Uterus (tissue), 3 donors: ENCODE measurements at regions not wholly inside any gene's neighbourhood (a gene's known extent, or its start where the extent isn't known, plus 50 kb on each side); places are given as distances from the start of the nearest gene placed in this dataset.

ENCODE experiments used
- DNase-seq, 2 donors: peaks; one replicate each; pipeline ENCODE4 v3.0.0-alpha.2; 2019 to 2020
- H3K27ac ChIP-seq, 2 donors: fragments of 200-600 bp; sonication (generic); 1 replicate in 1 of 2; 2 replicates in 1 of 2; pipeline ENCODE4 v1.5.1; 2016 to 2018
- H3K27me3 ChIP-seq, 2 donors: fragments of 200-600 bp; sonication (generic); one replicate each; pipeline ENCODE4 v1.5.1; 2018 to 2019; ENCODE audit warnings: control low read depth in 1 of 2
- H3K36me3 ChIP-seq, 2 donors: fragments of 200-600 bp; sonication (generic); one replicate each; pipeline ENCODE4 v1.5.1; 2019; ENCODE audit warnings: control low read depth in 1 of 2
- H3K4me1 ChIP-seq, 2 donors: fragments of 200-600 bp; sonication (generic); one replicate each; pipeline ENCODE4 v1.5.1; 2018 to 2019; ENCODE audit warnings: control low read depth in 1 of 2
- H3K4me3 ChIP-seq, 2 donors: fragments of 200-600 bp; sonication (generic); 1 replicate in 1 of 2; 2 replicates in 1 of 2; pipeline ENCODE4 v1.5.1; 2018 to 2019; ENCODE audit warnings: mild to moderate bottlenecking in 1 of 2
- H3K9me3 ChIP-seq, 2 donors: fragments of 200-600 bp; sonication (generic); one replicate each; pipeline ENCODE4 v1.5.1; 2019; ENCODE audit warnings: control low read depth in 1 of 2
- POLR2A ChIP-seq, 2 donors: fragments of 450-650 bp; IDR thresholded peaks; one replicate each; pipeline ENCODE4 v1.6.1; 2016; ENCODE audit warnings: antibody characterized with exemption in 2 of 2, mild to moderate bottlenecking in 1 of 2, moderate library complexity in 1 of 2
- intact Hi-C: fragments of 100-400 bp; cut with DNase I; formaldehyde crosslinking; loops from one replicate; pipeline ENCODE4 v1.15.1; 2023; ENCODE audit warnings: low total_unique reads
- TF ChIP-seq, protein P1 (sequence below), 4 experiments: fragments of 200-600 bp in 2 of 4; fragments of 450-650 bp in 2 of 4; sonication (generic) in 2 of 4; IDR thresholded peaks; one replicate each; pipeline ENCODE4 v1.5.1; 2016 to 2019; ENCODE audit warnings: antibody characterized with exemption in 4 of 4, mild to moderate bottlenecking in 2 of 4, moderate library complexity in 1 of 4
- donor health status: DM: yes; HTN: yes; CAD: no.

- peak overlapping the region in 1 of 2 donors; percentile 3 for H3K27ac ChIP-seq
- no peaks in the 10 kb centered on the region for H3K4me1 ChIP-seq
- H3K27me3 ChIP-seq = no peaks in the 10 kb centered on the region
- H3K4me3 ChIP-seq = no peak overlapping the region
- TF ChIP-seq, protein P1, sequence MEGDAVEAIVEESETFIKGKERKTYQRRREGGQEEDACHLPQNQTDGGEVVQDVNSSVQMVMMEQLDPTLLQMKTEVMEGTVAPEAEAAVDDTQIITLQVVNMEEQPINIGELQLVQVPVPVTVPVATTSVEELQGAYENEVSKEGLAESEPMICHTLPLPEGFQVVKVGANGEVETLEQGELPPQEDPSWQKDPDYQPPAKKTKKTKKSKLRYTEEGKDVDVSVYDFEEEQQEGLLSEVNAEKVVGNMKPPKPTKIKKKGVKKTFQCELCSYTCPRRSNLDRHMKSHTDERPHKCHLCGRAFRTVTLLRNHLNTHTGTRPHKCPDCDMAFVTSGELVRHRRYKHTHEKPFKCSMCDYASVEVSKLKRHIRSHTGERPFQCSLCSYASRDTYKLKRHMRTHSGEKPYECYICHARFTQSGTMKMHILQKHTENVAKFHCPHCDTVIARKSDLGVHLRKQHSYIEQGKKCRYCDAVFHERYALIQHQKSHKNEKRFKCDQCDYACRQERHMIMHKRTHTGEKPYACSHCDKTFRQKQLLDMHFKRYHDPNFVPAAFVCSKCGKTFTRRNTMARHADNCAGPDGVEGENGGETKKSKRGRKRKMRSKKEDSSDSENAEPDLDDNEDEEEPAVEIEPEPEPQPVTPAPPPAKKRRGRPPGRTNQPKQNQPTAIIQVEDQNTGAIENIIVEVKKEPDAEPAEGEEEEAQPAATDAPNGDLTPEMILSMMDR (IDR thresholded peaks at IDR 0.05) = no peak
- no peak for TF ChIP-seq POLR2A (IDR thresholded peaks at IDR 0.05)
- no peaks in the 10 kb centered on the region for H3K36me3 ChIP-seq
- no peaks in the 10 kb centered on the region for H3K9me3 ChIP-seq
- DNase-seq = no peak
- intact Hi-C loops = no loop called here
Measured at GRCh38 chr5:54785729-54786591, 199.4 kb downstream of the ESM1 start.

- TF ChIP-seq, protein P1 (IDR thresholded peaks at IDR 0.05) = no peak
- Histone ChIP-seq H3K4me3 (no peak overlapping the region), H3K27ac (no peak overlapping the region), H3K4me1 (no peaks in the 10 kb centered on the region), H3K36me3 (no peaks in the 10 kb centered on the region), H3K9me3 (no peaks in the 10 kb centered on the region), H3K27me3 (no peaks in the 10 kb centered on the region)
- intact Hi-C loops = no loop called here
- DNase-seq = no peak
Measured at GRCh38 chr5:54778783-54779182, 206.6 kb downstream of the ESM1 start.

- DNase-seq = no peak
- Histone ChIP-seq H3K4me3 (no peak overlapping the region), H3K4me1 (no peaks in the 10 kb centered on the region), H3K27me3 (no peaks in the 10 kb centered on the region), H3K36me3 (no peaks in the 10 kb centered on the region), H3K27ac (no peak overlapping the region), H3K9me3 (no peaks in the 10 kb centered on the region)
- TF ChIP-seq, protein P1 (IDR thresholded peaks at IDR 0.05) = no peak
- no peak for TF ChIP-seq POLR2A (IDR thresholded peaks at IDR 0.05)
- intact Hi-C loops = no loop called here
Measured at GRCh38 chr5:54775645-54776044, 209.7 kb downstream of the ESM1 start.

GRCh38 chr5:54774281-54775170 is 210.9 kb downstream of the ESM1 start:
- peak; percentile 27 to 53 for DNase-seq
- H3K4me1 ChIP-seq = no peaks in the 10 kb centered on the region
- H3K36me3 ChIP-seq = no peaks in the 10 kb centered on the region
- H3K4me3 ChIP-seq = no peak overlapping the region
- intact Hi-C loops = no loop called here
- H3K9me3 ChIP-seq = no peaks in the 10 kb centered on the region
- TF ChIP-seq, protein P1 (IDR thresholded peaks at IDR 0.05) = no peak
- no peak for TF ChIP-seq POLR2A (IDR thresholded peaks at IDR 0.05)
- no peak overlapping the region for H3K27ac ChIP-seq
- no peaks in the 10 kb centered on the region for H3K27me3 ChIP-seq

DNA sequence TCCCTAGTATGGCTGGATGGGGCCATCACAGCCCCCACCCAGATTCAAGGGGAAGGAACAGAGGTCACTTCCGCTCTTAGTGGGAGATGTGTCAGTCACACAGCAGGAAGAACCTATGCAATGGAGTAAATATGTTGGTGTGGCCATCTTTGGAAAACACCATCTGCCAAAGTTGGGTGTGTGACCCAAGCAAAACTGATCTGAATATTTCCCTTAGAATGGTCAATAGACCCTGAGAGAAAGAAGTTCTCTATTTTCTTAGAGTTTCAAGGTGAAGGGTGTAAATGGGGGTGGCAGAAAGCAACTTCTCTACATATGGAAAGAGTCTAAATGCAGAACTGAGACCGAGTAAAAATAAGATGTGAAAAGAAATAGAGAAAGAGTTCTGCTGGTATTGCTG is 212.7 kb downstream of the ESM1 start:
- H3K4me3 ChIP-seq = no peak overlapping the region
- DNase-seq = no peak
- TF ChIP-seq POLR2A (IDR thresholded peaks at IDR 0.05) = no peak
- TF ChIP-seq, protein P1 (IDR thresholded peaks at IDR 0.05) = no peak
- H3K27me3 ChIP-seq = no peaks in the 10 kb centered on the region
- intact Hi-C loops = no loop called here
- H3K4me1 ChIP-seq = no peaks in the 10 kb centered on the region
- H3K9me3 ChIP-seq = no peaks in the 10 kb centered on the region
- H3K27ac ChIP-seq = no peak overlapping the region
- H3K36me3 ChIP-seq = no peaks in the 10 kb centered on the region
